ENCODE measurements at regions not wholly inside any gene's neighbourhood (a gene's known extent, or its start where the extent isn't known, plus 50 kb on each side); places are given as distances from the start of the nearest gene placed in this dataset.
"Not testable (repeated sequence)": the region's sequence is repeated elsewhere in the genome, so short reads cannot be mapped to it uniquely, and the experiment has no call there.

GRCh38 chr2:167843217-167843616 is 404.2 kb downstream of the STK39 start:
- DNase-seq: no peak

- DNase-seq: no peak
These were observed 405.3 kb downstream of the STK39 start for GRCh38 chr2:167842047-167842446.

- DNase-seq: not testable (repeated sequence)
These were observed 412.1 kb downstream of the STK39 start for GRCh38 chr2:167835290-167835689.

- no peak for DNase-seq
These were observed 412.7 kb downstream of the STK39 start for GRCh38 chr2:167834707-167835106.

- DNase-seq: peak; percentile 70
These were observed 414.1 kb downstream of the STK39 start for GRCh38 chr2:167833294-167833693.

- no peak for DNase-seq
These were observed 414.5 kb downstream of the STK39 start for GRCh38 chr2:167832868-167833287.

- DNase-seq: no peak
These were observed 419.9 kb downstream of the STK39 start for GRCh38 chr2:167827352-167828097.

GRCh38 chr2:167826906-167827305 is 420.5 kb downstream of the STK39 start:
- no peak for DNase-seq

GRCh38 chr2:167825664-167826063 is 421.7 kb downstream of the STK39 start:
- DNase-seq: no peak

- no peak for DNase-seq
These were observed 424.5 kb downstream of the STK39 start for GRCh38 chr2:167822690-167823465.

GRCh38 chr2:167820488-167820887 is 426.9 kb downstream of the STK39 start:
- no peak for DNase-seq

GRCh38 chr2:167818521-167818920 is 428.9 kb downstream of the STK39 start:
- no peak for DNase-seq

- no peak for DNase-seq
These were observed 429.5 kb downstream of the STK39 start for GRCh38 chr2:167817908-167818307.

GRCh38 chr2:167817422-167817821 is 430.0 kb downstream of the STK39 start:
- DNase-seq: no peak

GRCh38 chr2:167816874-167817290 is 430.5 kb downstream of the STK39 start:
- no peak for DNase-seq

- DNase-seq: no peak
These were observed 432.3 kb downstream of the STK39 start for GRCh38 chr2:167814881-167815718.

- not testable (repeated sequence) for DNase-seq
These were observed 432.9 kb downstream of the STK39 start for GRCh38 chr2:167814482-167814880.

GRCh38 chr2:167809799-167810198 is 437.6 kb downstream of the STK39 start:
- DNase-seq: not testable (repeated sequence)

- DNase-seq: no peak
These were observed 443.9 kb downstream of the STK39 start for GRCh38 chr2:167803449-167803988.

- DNase-seq: no peak
These were observed 452.7 kb downstream of the STK39 start for GRCh38 chr2:167794554-167795255.

GRCh38 chr2:167793725-167794124 is 453.7 kb downstream of the STK39 start:
- DNase-seq: no peak

GRCh38 chr2:167792126-167792525 is 455.3 kb downstream of the STK39 start:
- no peak for DNase-seq

All from fibroblast of skin of back (primary cell).